Astrocyte (in vitro differentiated cells and primary cell): ENCODE measurements at regions not wholly inside any gene's neighbourhood (a gene's known extent, or its start where the extent isn't known, plus 50 kb on each side); places are given as distances from the start of the nearest gene placed in this dataset.

Experiments
- DNase-seq: peaks from one replicate; pipeline ENCODE4 v3.0.0-alpha.2; 2010; ENCODE audit warnings: low read depth
- FAIRE-seq: peaks from 2 replicates; lab custom pipeline; 2011; peaks lifted over from hg19 to GRCh38; lab: Jason Lieb, UNC
- H2AFZ ChIP-seq: 2 replicates; pipeline ENCODE4 v1.6.0; 2012; ENCODE audit warnings: low read depth, low read length, inconsistent platforms
- H3K27ac ChIP-seq: 2 replicates; pipeline ENCODE4 v1.5.1; 2011; ENCODE audit warnings: low read depth, low read length, inconsistent platforms
- H3K27me3 ChIP-seq: 2 replicates; pipeline ENCODE4 v1.6.0; 2011; ENCODE audit warnings: low read length, inconsistent platforms; ENCODE audit not compliant: insufficient read depth
- H3K36me3 ChIP-seq: 2 replicates; pipeline ENCODE4 v1.5.1; 2011; ENCODE audit warnings: low read length, inconsistent platforms; ENCODE audit not compliant: insufficient read depth
- H3K4me1 ChIP-seq: 2 replicates; pipeline ENCODE4 v1.5.1; 2011; ENCODE audit warnings: low read length, inconsistent platforms; ENCODE audit not compliant: insufficient read depth
- H3K4me2 ChIP-seq: 2 replicates; pipeline ENCODE4 v1.6.0; 2012; ENCODE audit warnings: low read length, inconsistent platforms
- H3K4me3 ChIP-seq: 2 replicates; pipeline ENCODE4 v1.5.1; 2011; ENCODE audit warnings: low read depth, mild to moderate bottlenecking, low read length, inconsistent platforms; ENCODE audit not compliant: insufficient read depth
- H3K79me2 ChIP-seq: 2 replicates; pipeline ENCODE4 v1.6.0; 2012; ENCODE audit warnings: mild to moderate bottlenecking, low read length, inconsistent platforms; ENCODE audit not compliant: insufficient read depth
- H3K9ac ChIP-seq: 2 replicates; pipeline ENCODE4 v1.6.0; 2012; ENCODE audit warnings: mild to moderate bottlenecking, low read length, inconsistent platforms
- H3K9me3 ChIP-seq: 2 replicates; pipeline ENCODE4 v1.5.1; 2012; ENCODE audit warnings: low read depth, mild to moderate bottlenecking, low read length, inconsistent platforms; ENCODE audit not compliant: insufficient read depth
- H4K20me1 ChIP-seq: 2 replicates; pipeline ENCODE4 v1.6.0; 2012; ENCODE audit warnings: low read length, inconsistent platforms; ENCODE audit not compliant: insufficient read depth
- H3K27ac Mint-ChIP-seq: one replicate; pipeline ENCODE4 v1.8.0; 2021; ENCODE audit warnings: mild to moderate bottlenecking, mixed read lengths; ENCODE audit not compliant: unreplicated experiment
- H3K27me3 Mint-ChIP-seq: one replicate; pipeline ENCODE4 v1.8.0; 2021; ENCODE audit warnings: low read depth, mixed read lengths; ENCODE audit not compliant: unreplicated experiment
- H3K36me3 Mint-ChIP-seq: one replicate; pipeline ENCODE4 v1.8.0; 2021; ENCODE audit warnings: low read depth, mixed read lengths; ENCODE audit not compliant: unreplicated experiment
- H3K4me1 Mint-ChIP-seq: one replicate; pipeline ENCODE4 v1.8.0; 2021; ENCODE audit warnings: low read depth, mixed read lengths; ENCODE audit not compliant: unreplicated experiment
- H3K4me3 Mint-ChIP-seq: one replicate; pipeline ENCODE4 v1.8.0; 2021; ENCODE audit warnings: mild to moderate bottlenecking, moderate library complexity, mixed read lengths; ENCODE audit not compliant: unreplicated experiment
- H3K9me3 Mint-ChIP-seq: one replicate; pipeline ENCODE4 v1.8.0; 2021; ENCODE audit warnings: mild to moderate bottlenecking, mixed read lengths; ENCODE audit not compliant: unreplicated experiment
- CTCF ChIP-seq: IDR thresholded peaks from 2 replicates; pipeline ENCODE4 v1.5.1; 2011; ENCODE audit warnings: low read depth, mild to moderate bottlenecking, inconsistent platforms, low read length, moderate library complexity; ENCODE audit not compliant: insufficient read depth
- EZH2 ChIP-seq: IDR thresholded peaks from 2 replicates; pipeline ENCODE4 v1.6.1; 2012; ENCODE audit warnings: mild to moderate bottlenecking, low read length, inconsistent platforms; ENCODE audit not compliant: insufficient read depth

- Histone ChIP-seq H3K4me3 (no peak overlapping the region), H3K9me3 (no peaks in the 10 kb centered on the region), H3K36me3 (no peaks in the 10 kb centered on the region), H3K79me2 (no peaks in the 10 kb centered on the region), H3K4me2 (no peak overlapping the region), H3K9ac (no peak overlapping the region), H3K4me1 (no peaks in the 10 kb centered on the region), H4K20me1 (no peaks in the 10 kb centered on the region), H3K27me3 (no peaks in the 10 kb centered on the region), H3K27ac (no peak overlapping the region), H2AFZ (no peak overlapping the region)
- Mint-ChIP-seq H3K36me3 (no peaks in the 10 kb centered on the region), H3K27ac (no peak overlapping the region), H3K4me3 (no peak overlapping the region), H3K9me3 (no peaks in the 10 kb centered on the region), H3K4me1 (no peaks in the 10 kb centered on the region), H3K27me3 (no peaks in the 10 kb centered on the region)
- DNase-seq (no peak), FAIRE-seq (no peak)
- TF ChIP-seq CTCF (no peak), EZH2 (no peak)
Measured at GRCh38 chr6:120395784-120396183, 938.5 kb downstream of the TBC1D32 start.

- no peak overlapping the region for H3K4me3 Mint-ChIP-seq
- no peaks in the 10 kb centered on the region for H3K79me2 ChIP-seq
- H3K4me1 Mint-ChIP-seq, result no peaks in the 10 kb centered on the region
- no peaks in the 10 kb centered on the region for H3K27me3 ChIP-seq
- H3K36me3 ChIP-seq, result no peaks in the 10 kb centered on the region
- no peaks in the 10 kb centered on the region for H3K9me3 ChIP-seq
- H3K36me3 Mint-ChIP-seq, result no peaks in the 10 kb centered on the region
- no peak overlapping the region for H3K27ac Mint-ChIP-seq
- no peaks in the 10 kb centered on the region for H3K27me3 Mint-ChIP-seq
- no peak overlapping the region for H2AFZ ChIP-seq
- no peak overlapping the region for H3K4me3 ChIP-seq
- no peaks in the 10 kb centered on the region for H3K9me3 Mint-ChIP-seq
- TF ChIP-seq EZH2, result no peak
- TF ChIP-seq CTCF, result no peak
- H3K9ac ChIP-seq, result no peak overlapping the region
- H3K4me1 ChIP-seq, result no peaks in the 10 kb centered on the region
- no peaks in the 10 kb centered on the region for H4K20me1 ChIP-seq
- no peak overlapping the region for H3K27ac ChIP-seq
- no peak overlapping the region for H3K4me2 ChIP-seq
- no peak for FAIRE-seq
- no peak for DNase-seq
Measured at GRCh38 chr6:120395330-120395729, 939.0 kb downstream of the TBC1D32 start.

GRCh38 chr6:120392941-120393340 lies 941.3 kb downstream of the TBC1D32 start:
- H3K4me2 ChIP-seq, result no peak overlapping the region
- H2AFZ ChIP-seq, result no peak overlapping the region
- H4K20me1 ChIP-seq, result no peaks in the 10 kb centered on the region
- H3K27ac ChIP-seq, result no peak overlapping the region
- H3K27me3 Mint-ChIP-seq, result no peaks in the 10 kb centered on the region
- H3K36me3 Mint-ChIP-seq, result no peaks in the 10 kb centered on the region
- no peak overlapping the region for H3K27ac Mint-ChIP-seq
- H3K27me3 ChIP-seq, result no peaks in the 10 kb centered on the region
- H3K9ac ChIP-seq, result no peak overlapping the region
- H3K9me3 ChIP-seq, result no peaks in the 10 kb centered on the region
- FAIRE-seq, result no peak
- H3K79me2 ChIP-seq, result no peaks in the 10 kb centered on the region
- no peak overlapping the region for H3K4me3 Mint-ChIP-seq
- DNase-seq, result no peak
- H3K4me1 Mint-ChIP-seq, result no peaks in the 10 kb centered on the region
- H3K36me3 ChIP-seq, result no peaks in the 10 kb centered on the region
- no peak overlapping the region for H3K4me3 ChIP-seq
- H3K4me1 ChIP-seq, result no peaks in the 10 kb centered on the region
- H3K9me3 Mint-ChIP-seq, result no peaks in the 10 kb centered on the region
- no peak for TF ChIP-seq CTCF
- no peak for TF ChIP-seq EZH2
